Suprapubic skin (tissue), 4 donors: ENCODE measurements at regions not wholly inside any gene's neighbourhood (a gene's known extent, or its start where the extent isn't known, plus 50 kb on each side); places are given as distances from the start of the nearest gene placed in this dataset.

ENCODE experiments used
- DNase-seq, 2 donors: peaks; one replicate each; pipeline ENCODE4 v3.0.0-alpha.2; 2019; ENCODE audit warnings: low spot score in 2 of 2
- H3K27ac ChIP-seq: fragments of 200-600 bp; sonication (generic); one replicate; pipeline ENCODE4 v1.5.1; 2019
- H3K27me3 ChIP-seq: fragments of 200-600 bp; sonication (generic); one replicate; pipeline ENCODE4 v1.5.1; 2019
- H3K36me3 ChIP-seq: fragments of 200-600 bp; sonication (generic); one replicate; pipeline ENCODE4 v1.5.1; 2019
- H3K4me1 ChIP-seq: fragments of 200-600 bp; sonication (generic); one replicate; pipeline ENCODE4 v1.5.1; 2019
- H3K4me3 ChIP-seq: fragments of 200-600 bp; sonication (generic); one replicate; pipeline ENCODE4 v1.5.1; 2019; ENCODE audit warnings: mild to moderate bottlenecking
- H3K9me3 ChIP-seq: fragments of 200-600 bp; sonication (generic); one replicate; pipeline ENCODE4 v1.5.1; 2019
- EP300 ChIP-seq: sonication (generic); formaldehyde crosslinking; IDR thresholded peaks from one replicate; pipeline ENCODE4 v1.6.1; 2017; ENCODE audit warnings: antibody characterized with exemption
- POLR2A ChIP-seq, 2 donors: fragments of 450-650 bp; IDR thresholded peaks; one replicate each; pipeline ENCODE4 v1.6.1; 2017; ENCODE audit warnings: antibody characterized with exemption in 2 of 2, mild to moderate bottlenecking in 2 of 2, moderate library complexity in 2 of 2
- POLR2AphosphoS5 ChIP-seq, 3 donors: sonication (generic); formaldehyde crosslinking; IDR thresholded peaks; one replicate each; pipeline ENCODE4 v1.6.1; 2017; ENCODE audit warnings: antibody characterized with exemption in 3 of 3
- WGBS: methylation state at CpG from one replicate; pipeline ENCODE4 v1.1.5; 2018; 5-methylcytosine and 5-hydroxymethylcytosine counted together
- TF ChIP-seq, protein P1 (sequence below), 2 donors: fragments of 200-600 bp in 1 of 2; fragments of 450-650 bp in 1 of 2; sonication (generic) in 1 of 2; IDR thresholded peaks; one replicate each; pipeline ENCODE4 v1.5.1; 2016 to 2019; ENCODE audit warnings: antibody characterized with exemption in 2 of 2, mild to moderate bottlenecking in 1 of 2, moderate library complexity in 1 of 2

DNA sequence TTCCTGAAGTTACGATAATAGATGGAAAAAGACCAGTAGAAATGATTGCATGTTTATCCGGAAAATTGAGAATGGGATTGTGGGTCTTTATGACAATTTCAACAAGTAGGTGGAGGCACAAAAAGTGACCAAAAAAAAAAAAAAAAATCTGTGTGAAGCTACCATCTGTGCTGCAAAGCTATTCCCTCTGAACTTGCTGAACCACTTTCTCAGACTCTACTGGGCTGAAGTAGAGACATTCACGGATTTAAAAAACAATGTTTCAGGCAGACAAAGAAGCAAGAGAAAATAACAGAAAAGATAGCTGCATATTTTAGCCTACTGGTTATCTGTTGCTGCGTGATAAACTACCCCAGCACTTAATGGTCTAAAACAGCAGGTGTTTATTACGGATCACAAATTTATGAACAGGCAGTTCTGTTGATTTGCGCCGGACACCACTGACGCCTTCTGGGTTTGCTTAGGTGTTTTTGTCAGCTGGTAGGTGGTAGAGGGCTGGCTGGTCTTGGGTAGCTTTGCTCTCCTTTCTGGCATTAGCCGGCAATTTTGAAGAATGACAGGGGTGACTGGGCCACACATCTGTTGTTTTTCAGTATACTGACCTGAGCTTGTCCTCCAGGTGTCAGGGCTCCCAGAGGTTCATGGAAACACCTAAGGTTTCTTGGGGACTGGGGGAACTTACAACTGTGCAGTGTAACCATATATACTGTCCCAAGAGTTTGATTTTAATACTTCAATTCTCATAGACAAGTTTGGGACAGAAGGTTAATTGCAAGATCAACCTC, 665.1 kb downstream of the CCSER2 start:
- no peaks in the 10 kb centered on the region for H3K27me3 ChIP-seq
- 83% methylated on average over 9 of the region's 9 CpGs for WGBS

DNA sequence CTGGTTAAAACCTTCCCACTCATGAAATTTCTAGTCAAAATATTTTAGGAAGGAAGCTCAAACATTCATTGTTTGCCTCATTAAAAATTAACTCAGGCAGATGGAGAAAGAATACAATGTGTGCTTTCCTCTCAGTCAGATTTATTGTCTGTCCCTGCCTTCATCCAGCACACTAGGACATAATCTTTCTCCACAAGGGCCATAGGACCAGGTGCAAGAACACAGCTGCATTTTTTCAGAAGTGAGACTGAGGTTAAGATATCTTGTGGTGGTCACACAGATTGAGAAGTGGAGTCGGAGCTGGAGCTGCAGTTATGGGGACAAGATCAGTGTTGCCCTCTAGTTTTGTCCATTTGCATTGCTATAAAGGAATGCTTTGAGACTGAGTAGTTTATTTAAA, 666.3 kb downstream of the CCSER2 start:
- H3K36me3 ChIP-seq, result no peaks in the 10 kb centered on the region
- no peaks in the 10 kb centered on the region for H3K4me1 ChIP-seq
- H3K27ac ChIP-seq, result no peak overlapping the region
- TF ChIP-seq POLR2AphosphoS5 (IDR thresholded peaks at IDR 0.05) (no peak), POLR2A (IDR thresholded peaks at IDR 0.05) (no peak), EP300 (no peak)
- TF ChIP-seq, protein P1, sequence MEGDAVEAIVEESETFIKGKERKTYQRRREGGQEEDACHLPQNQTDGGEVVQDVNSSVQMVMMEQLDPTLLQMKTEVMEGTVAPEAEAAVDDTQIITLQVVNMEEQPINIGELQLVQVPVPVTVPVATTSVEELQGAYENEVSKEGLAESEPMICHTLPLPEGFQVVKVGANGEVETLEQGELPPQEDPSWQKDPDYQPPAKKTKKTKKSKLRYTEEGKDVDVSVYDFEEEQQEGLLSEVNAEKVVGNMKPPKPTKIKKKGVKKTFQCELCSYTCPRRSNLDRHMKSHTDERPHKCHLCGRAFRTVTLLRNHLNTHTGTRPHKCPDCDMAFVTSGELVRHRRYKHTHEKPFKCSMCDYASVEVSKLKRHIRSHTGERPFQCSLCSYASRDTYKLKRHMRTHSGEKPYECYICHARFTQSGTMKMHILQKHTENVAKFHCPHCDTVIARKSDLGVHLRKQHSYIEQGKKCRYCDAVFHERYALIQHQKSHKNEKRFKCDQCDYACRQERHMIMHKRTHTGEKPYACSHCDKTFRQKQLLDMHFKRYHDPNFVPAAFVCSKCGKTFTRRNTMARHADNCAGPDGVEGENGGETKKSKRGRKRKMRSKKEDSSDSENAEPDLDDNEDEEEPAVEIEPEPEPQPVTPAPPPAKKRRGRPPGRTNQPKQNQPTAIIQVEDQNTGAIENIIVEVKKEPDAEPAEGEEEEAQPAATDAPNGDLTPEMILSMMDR (IDR thresholded peaks at IDR 0.05), result no peak
- no peak for DNase-seq
- WGBS, result 85% methylated on average over 1 of the region's 1 CpG
- H3K9me3 ChIP-seq, result no peaks in the 10 kb centered on the region
- H3K27me3 ChIP-seq, result no peaks in the 10 kb centered on the region
- no peak overlapping the region for H3K4me3 ChIP-seq

More for the DNA sequence above, 665.1 kb downstream of the CCSER2 start:
- H3K4me3 ChIP-seq, result no peak overlapping the region
- no peaks in the 10 kb centered on the region for H3K9me3 ChIP-seq
- no peaks in the 10 kb centered on the region for H3K4me1 ChIP-seq
- H3K36me3 ChIP-seq, result no peaks in the 10 kb centered on the region
- H3K27ac ChIP-seq, result no peak overlapping the region
- TF ChIP-seq EP300, result no peak
- DNase-seq, result no peak

DNA sequence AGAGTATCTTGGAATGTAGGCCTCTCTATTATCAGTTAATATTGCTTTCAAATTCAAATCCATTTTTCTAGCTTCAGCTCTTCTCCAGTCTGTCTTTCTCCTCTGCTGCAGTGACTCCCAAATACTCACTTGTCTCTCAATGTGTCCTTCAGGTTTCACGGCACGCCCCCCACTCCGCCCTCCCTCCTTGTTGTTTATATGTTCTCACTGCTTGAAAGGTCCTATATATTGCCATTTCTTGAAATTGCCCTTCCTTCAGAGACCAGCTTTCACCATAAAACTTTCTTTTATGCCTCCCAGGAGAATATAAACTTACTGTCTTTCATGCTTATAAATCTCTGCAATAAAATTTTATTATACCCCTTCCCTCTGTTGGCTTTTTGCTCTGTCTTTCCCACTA, 668.2 kb downstream of the CCSER2 start:
- no peaks in the 10 kb centered on the region for H3K9me3 ChIP-seq
- H3K27ac ChIP-seq, result no peak overlapping the region
- no peak overlapping the region for H3K4me3 ChIP-seq
- no peaks in the 10 kb centered on the region for H3K27me3 ChIP-seq
- TF ChIP-seq, protein P1 (IDR thresholded peaks at IDR 0.05), result no peak
- no peak for TF ChIP-seq POLR2A (IDR thresholded peaks at IDR 0.05)
- no peak for TF ChIP-seq POLR2AphosphoS5 (IDR thresholded peaks at IDR 0.05)
- no peaks in the 10 kb centered on the region for H3K4me1 ChIP-seq
- no peak for DNase-seq
- no peaks in the 10 kb centered on the region for H3K36me3 ChIP-seq
- 65% methylated on average over 3 of the region's 3 CpGs for WGBS

DNA sequence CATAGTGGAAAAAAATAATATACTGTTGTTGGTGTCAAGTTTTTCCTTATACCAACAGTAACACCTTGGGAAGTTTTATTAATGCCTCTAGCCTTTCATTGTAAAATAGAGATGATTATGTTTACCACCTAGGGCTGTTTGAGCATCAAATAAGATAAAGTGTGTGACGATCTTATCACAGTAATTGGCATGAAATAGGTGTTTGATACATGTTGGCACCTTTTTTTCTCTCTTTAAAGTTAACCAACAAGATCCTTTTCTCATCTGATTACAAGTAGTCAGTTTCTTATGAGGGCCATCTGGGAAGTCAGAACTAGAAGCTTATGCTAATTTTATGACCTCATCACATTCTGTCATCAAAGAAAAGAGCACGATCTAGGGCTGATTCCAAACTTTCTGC, 669.5 kb downstream of the CCSER2 start:
- no peak overlapping the region for H3K4me3 ChIP-seq
- no peaks in the 10 kb centered on the region for H3K9me3 ChIP-seq
- H3K36me3 ChIP-seq, result no peaks in the 10 kb centered on the region
- H3K27me3 ChIP-seq, result no peaks in the 10 kb centered on the region
- no peak overlapping the region for H3K27ac ChIP-seq
- no peak for DNase-seq
- TF ChIP-seq POLR2A (IDR thresholded peaks at IDR 0.05), result no peak
- TF ChIP-seq EP300, result no peak
- TF ChIP-seq POLR2AphosphoS5 (IDR thresholded peaks at IDR 0.05), result no peak
- TF ChIP-seq, protein P1 (IDR thresholded peaks at IDR 0.05), result no peak
- H3K4me1 ChIP-seq, result no peaks in the 10 kb centered on the region
- WGBS, result 33% methylated on average over 2 of the region's 2 CpGs

DNA sequence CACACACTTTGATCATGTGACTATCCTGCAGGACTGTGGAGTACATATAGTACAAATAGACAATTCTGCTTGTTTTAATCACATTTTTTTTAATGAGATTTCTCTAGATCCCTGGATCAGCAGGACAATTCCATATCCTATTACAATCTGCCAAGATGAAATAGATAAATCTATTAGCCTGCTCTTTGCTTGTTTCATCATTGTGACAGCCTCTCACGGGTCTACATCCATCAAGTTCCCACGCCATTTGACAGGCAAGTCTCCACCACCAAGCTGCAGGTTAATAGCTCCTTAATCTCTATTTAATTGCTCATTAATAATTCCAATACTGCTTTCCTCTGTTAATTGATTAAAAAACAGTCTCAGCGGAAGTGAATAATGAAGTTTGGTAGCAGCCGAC, 671.5 kb downstream of the CCSER2 start:
- no peaks in the 10 kb centered on the region for H3K36me3 ChIP-seq
- no peak overlapping the region for H3K27ac ChIP-seq
- H3K27me3 ChIP-seq, result no peaks in the 10 kb centered on the region
- H3K9me3 ChIP-seq, result no peaks in the 10 kb centered on the region
- H3K4me1 ChIP-seq, result no peaks in the 10 kb centered on the region
- no peak overlapping the region for H3K4me3 ChIP-seq
- DNase-seq, result no peak
- TF ChIP-seq POLR2A (IDR thresholded peaks at IDR 0.05) (no peak), EP300 (no peak), POLR2AphosphoS5 (IDR thresholded peaks at IDR 0.05) (no peak)
- TF ChIP-seq, protein P1 (IDR thresholded peaks at IDR 0.05), result no peak
- WGBS, result 88% methylated on average over 4 of the region's 4 CpGs

DNA sequence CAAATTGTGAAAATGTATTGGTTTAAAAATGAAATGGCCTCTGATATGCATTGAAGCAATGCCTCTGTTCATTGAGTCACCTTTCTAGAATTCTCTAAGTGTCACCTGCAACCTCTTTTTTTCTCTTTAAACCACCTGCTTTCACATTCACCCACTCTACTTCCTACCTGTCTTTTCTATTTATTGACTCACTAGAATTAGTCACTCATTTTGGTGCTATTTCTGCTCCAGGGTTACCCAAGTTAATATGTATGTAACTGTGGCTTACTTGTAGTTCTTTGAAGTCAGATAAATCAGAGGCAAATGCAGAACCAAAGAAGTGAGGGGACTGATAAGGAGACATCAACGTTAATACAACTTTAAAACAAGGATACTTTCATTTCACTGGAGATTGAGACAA, 674.7 kb downstream of the CCSER2 start:
- TF ChIP-seq POLR2AphosphoS5 (IDR thresholded peaks at IDR 0.05), result no peak
- no peak for TF ChIP-seq POLR2A (IDR thresholded peaks at IDR 0.05)
- TF ChIP-seq, protein P1 (IDR thresholded peaks at IDR 0.05), result no peak
- no peak for TF ChIP-seq EP300
- H3K27me3 ChIP-seq, result no peaks in the 10 kb centered on the region
- no peak overlapping the region for H3K4me3 ChIP-seq
- no peaks in the 10 kb centered on the region for H3K9me3 ChIP-seq
- DNase-seq, result no peak
- H3K36me3 ChIP-seq, result no peaks in the 10 kb centered on the region
- WGBS, result 35% methylated on average over 1 of the region's 1 CpG
- no peaks in the 10 kb centered on the region for H3K4me1 ChIP-seq
- no peak overlapping the region for H3K27ac ChIP-seq
